ENCODE measurements at regions not wholly inside any gene's neighbourhood (a gene's known extent, or its start where the extent isn't known, plus 50 kb on each side); places are given as distances from the start of the nearest gene placed in this dataset.

DNA sequence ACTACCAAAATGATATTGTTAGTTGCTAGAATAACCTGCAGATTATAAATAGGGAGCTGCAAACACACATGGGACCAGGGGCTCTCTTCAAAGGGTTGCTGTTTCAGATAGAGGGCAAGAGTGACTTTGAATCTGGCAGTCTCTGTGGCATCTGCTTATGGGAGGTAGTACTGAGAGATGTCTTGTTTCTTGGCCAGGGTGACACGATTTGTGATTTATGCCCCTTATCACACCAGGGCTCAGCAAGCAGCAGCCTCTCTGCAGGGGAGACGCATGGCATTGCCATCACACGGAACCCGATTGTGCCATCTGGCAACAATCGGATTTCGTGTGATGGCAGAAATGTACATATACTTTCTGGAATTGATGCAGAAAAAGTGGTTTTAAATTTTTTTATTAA lies 615.6 kb downstream of the ZNF608 start:
- ChIA-PET CTCF (no interaction called here), POLR2A (no interaction called here)

DNA sequence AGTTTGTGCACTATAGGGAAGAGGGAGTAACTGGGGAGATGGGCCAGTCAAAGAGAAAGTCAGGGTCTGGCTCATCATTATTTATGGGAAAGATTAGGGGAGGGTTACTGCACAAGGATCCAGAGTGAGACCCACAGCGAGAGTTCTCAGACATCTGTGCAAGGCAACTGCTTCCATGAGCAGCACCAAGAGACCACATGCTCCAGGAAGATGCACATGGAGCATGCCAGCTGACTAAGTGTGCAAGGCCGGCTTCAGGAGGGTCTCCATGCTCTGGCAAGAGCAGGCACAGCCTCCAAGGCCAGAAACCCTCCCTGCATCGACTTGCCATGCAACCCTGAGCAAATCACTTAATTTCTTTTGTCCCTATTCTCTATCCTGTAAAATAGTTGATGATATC lies 616.9 kb downstream of the CSNK1G3 start:
- Histone ChIP-seq H3K9me3 (ENCODE audit: control insufficient read depth, insufficient read depth, low read depth, low read length) (no peaks in the 10 kb centered on the region), H3K4me1 (ENCODE audit: control insufficient read depth, insufficient read depth, low read length) (peaks cover 26% of the 10 kb centered on the region), H3K4me3 (ENCODE audit: low read depth, low read length) (no peak overlapping the region), H3K27ac (ENCODE audit: extremely low read depth, low read depth, low read length) (no peak overlapping the region), H3K36me3 (ENCODE audit: control insufficient read depth in 2 of 2, insufficient read depth in 1 of 2, low read length in 2 of 2) (no peaks in the 10 kb centered on the region)
- TF ChIP-seq, protein P1, sequence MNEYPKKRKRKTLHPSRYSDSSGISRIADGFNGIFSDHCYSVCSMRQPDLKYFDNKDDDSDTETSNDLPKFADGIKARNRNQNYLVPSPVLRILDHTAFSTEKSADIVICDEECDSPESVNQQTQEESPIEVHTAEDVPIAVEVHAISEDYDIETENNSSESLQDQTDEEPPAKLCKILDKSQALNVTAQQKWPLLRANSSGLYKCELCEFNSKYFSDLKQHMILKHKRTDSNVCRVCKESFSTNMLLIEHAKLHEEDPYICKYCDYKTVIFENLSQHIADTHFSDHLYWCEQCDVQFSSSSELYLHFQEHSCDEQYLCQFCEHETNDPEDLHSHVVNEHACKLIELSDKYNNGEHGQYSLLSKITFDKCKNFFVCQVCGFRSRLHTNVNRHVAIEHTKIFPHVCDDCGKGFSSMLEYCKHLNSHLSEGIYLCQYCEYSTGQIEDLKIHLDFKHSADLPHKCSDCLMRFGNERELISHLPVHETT (tag by site-specific recombination; IDR thresholded peaks at IDR 0.05) = no peak
- TF ChIP-seq MEIS1 (CRISPR knock-in tag; IDR thresholded peaks at IDR 0.05; ENCODE audit: borderline replicate concordance) (no peak), PRDM1 (tag by site-specific recombination; IDR thresholded peaks at IDR 0.05) (no peak), HOXA7 (CRISPR knock-in tag; IDR thresholded peaks at IDR 0.05; ENCODE audit: borderline replicate concordance) (no peak), ZNF701 (tag by site-specific recombination; IDR thresholded peaks at IDR 0.05) (no peak), ZNF423 (tag by site-specific recombination; IDR thresholded peaks at IDR 0.05) (no peak)
- TF ChIP-seq, protein P2, sequence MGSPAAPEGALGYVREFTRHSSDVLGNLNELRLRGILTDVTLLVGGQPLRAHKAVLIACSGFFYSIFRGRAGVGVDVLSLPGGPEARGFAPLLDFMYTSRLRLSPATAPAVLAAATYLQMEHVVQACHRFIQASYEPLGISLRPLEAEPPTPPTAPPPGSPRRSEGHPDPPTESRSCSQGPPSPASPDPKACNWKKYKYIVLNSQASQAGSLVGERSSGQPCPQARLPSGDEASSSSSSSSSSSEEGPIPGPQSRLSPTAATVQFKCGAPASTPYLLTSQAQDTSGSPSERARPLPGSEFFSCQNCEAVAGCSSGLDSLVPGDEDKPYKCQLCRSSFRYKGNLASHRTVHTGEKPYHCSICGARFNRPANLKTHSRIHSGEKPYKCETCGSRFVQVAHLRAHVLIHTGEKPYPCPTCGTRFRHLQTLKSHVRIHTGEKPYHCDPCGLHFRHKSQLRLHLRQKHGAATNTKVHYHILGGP (tag by site-specific recombination; IDR thresholded peaks at IDR 0.05) = no peak
- TF ChIP-seq, protein P3, sequence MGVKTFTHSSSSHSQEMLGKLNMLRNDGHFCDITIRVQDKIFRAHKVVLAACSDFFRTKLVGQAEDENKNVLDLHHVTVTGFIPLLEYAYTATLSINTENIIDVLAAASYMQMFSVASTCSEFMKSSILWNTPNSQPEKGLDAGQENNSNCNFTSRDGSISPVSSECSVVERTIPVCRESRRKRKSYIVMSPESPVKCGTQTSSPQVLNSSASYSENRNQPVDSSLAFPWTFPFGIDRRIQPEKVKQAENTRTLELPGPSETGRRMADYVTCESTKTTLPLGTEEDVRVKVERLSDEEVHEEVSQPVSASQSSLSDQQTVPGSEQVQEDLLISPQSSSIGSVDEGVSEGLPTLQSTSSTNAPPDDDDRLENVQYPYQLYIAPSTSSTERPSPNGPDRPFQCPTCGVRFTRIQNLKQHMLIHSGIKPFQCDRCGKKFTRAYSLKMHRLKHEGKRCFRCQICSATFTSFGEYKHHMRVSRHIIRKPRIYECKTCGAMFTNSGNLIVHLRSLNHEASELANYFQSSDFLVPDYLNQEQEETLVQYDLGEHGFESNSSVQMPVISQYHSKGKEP (tag by site-specific recombination; IDR thresholded peaks at IDR 0.05) = no peak
- TF ChIP-seq, protein P4, sequence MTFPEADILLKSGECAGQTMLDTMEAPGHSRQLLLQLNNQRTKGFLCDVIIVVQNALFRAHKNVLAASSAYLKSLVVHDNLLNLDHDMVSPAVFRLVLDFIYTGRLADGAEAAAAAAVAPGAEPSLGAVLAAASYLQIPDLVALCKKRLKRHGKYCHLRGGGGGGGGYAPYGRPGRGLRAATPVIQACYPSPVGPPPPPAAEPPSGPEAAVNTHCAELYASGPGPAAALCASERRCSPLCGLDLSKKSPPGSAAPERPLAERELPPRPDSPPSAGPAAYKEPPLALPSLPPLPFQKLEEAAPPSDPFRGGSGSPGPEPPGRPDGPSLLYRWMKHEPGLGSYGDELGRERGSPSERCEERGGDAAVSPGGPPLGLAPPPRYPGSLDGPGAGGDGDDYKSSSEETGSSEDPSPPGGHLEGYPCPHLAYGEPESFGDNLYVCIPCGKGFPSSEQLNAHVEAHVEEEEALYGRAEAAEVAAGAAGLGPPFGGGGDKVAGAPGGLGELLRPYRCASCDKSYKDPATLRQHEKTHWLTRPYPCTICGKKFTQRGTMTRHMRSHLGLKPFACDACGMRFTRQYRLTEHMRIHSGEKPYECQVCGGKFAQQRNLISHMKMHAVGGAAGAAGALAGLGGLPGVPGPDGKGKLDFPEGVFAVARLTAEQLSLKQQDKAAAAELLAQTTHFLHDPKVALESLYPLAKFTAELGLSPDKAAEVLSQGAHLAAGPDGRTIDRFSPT (tag by site-specific recombination; IDR thresholded peaks at IDR 0.05) = no peak
- POLR2A ChIA-PET = interaction anchor here (1.0 kb wide), 1 partner anchor 613 kb away, joined by 3 read pairs; no protein-coding TSS in a partner anchor
- CTCF ChIA-PET = no interaction called here

More for the DNA sequence above, 615.6 kb downstream of the ZNF608 start:
- H3K4me1 ChIP-seq (ENCODE audit: control insufficient read depth, insufficient read depth, low read length) = peaks cover 17% of the 10 kb centered on the region
- no peak overlapping the region for H3K4me3 ChIP-seq (ENCODE audit: low read depth, low read length)
- H3K36me3 ChIP-seq (ENCODE audit: control insufficient read depth in 2 of 2, insufficient read depth in 1 of 2, low read length in 2 of 2) = no peaks in the 10 kb centered on the region
- no peaks in the 10 kb centered on the region for H3K9me3 ChIP-seq (ENCODE audit: control insufficient read depth, insufficient read depth, low read depth, low read length)
- no peak overlapping the region; the same call in 1 of the 2 replicates for H3K27ac ChIP-seq (ENCODE audit: extremely low read depth, low read depth, low read length)
- TF ChIP-seq, protein P5, sequence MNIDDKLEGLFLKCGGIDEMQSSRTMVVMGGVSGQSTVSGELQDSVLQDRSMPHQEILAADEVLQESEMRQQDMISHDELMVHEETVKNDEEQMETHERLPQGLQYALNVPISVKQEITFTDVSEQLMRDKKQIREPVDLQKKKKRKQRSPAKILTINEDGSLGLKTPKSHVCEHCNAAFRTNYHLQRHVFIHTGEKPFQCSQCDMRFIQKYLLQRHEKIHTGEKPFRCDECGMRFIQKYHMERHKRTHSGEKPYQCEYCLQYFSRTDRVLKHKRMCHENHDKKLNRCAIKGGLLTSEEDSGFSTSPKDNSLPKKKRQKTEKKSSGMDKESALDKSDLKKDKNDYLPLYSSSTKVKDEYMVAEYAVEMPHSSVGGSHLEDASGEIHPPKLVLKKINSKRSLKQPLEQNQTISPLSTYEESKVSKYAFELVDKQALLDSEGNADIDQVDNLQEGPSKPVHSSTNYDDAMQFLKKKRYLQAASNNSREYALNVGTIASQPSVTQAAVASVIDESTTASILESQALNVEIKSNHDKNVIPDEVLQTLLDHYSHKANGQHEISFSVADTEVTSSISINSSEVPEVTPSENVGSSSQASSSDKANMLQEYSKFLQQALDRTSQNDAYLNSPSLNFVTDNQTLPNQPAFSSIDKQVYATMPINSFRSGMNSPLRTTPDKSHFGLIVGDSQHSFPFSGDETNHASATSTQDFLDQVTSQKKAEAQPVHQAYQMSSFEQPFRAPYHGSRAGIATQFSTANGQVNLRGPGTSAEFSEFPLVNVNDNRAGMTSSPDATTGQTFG (tag by site-specific recombination; IDR thresholded peaks at IDR 0.05; ENCODE audit: borderline replicate concordance) = no peak
- TF ChIP-seq FEZF1 (tag by site-specific recombination; IDR thresholded peaks at IDR 0.05) (no peak), GLIS1 (tag by site-specific recombination; IDR thresholded peaks at IDR 0.05) (0 out of 2 replicates have a peak, but pooled peaks have one; percentile 15), ZNF548 (tag by site-specific recombination; IDR thresholded peaks at IDR 0.05) (no peak), HOXD13 (CRISPR knock-in tag; IDR thresholded peaks at IDR 0.05; ENCODE audit: borderline replicate concordance) (no peak), ZNF112 (tag by site-specific recombination; IDR thresholded peaks at IDR 0.05) (no peak), ZIC2 (tag by site-specific recombination; IDR thresholded peaks at IDR 0.05) (peak; percentile 44), ZNF843 (tag by site-specific recombination; IDR thresholded peaks at IDR 0.05) (0 out of 2 replicates have a peak, but pooled peaks have one; percentile 27), IKZF3 (tag by site-specific recombination; IDR thresholded peaks at IDR 0.05) (peak; percentile 59; the same call in 1 of the 2 replicates), ZNF555 (tag by site-specific recombination; conservative IDR thresholded peaks at IDR 0.05) (no peak), ZNF830 (tag by site-specific recombination; IDR thresholded peaks at IDR 0.05; ENCODE audit: low read depth) (no peak), ZNF670 (tag by site-specific recombination; IDR thresholded peaks at IDR 0.05; ENCODE audit: low read depth) (no peak), ZNF558 (tag by site-specific recombination; IDR thresholded peaks at IDR 0.05) (no peak), ZNF785 (tag by site-specific recombination; IDR thresholded peaks at IDR 0.05) (no peak)
- TF ChIP-seq, protein P6, sequence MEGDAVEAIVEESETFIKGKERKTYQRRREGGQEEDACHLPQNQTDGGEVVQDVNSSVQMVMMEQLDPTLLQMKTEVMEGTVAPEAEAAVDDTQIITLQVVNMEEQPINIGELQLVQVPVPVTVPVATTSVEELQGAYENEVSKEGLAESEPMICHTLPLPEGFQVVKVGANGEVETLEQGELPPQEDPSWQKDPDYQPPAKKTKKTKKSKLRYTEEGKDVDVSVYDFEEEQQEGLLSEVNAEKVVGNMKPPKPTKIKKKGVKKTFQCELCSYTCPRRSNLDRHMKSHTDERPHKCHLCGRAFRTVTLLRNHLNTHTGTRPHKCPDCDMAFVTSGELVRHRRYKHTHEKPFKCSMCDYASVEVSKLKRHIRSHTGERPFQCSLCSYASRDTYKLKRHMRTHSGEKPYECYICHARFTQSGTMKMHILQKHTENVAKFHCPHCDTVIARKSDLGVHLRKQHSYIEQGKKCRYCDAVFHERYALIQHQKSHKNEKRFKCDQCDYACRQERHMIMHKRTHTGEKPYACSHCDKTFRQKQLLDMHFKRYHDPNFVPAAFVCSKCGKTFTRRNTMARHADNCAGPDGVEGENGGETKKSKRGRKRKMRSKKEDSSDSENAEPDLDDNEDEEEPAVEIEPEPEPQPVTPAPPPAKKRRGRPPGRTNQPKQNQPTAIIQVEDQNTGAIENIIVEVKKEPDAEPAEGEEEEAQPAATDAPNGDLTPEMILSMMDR (tag by site-specific recombination; IDR thresholded peaks at IDR 0.05) = no peak
- TF ChIP-seq, protein P3 (tag by site-specific recombination; IDR thresholded peaks at IDR 0.05) = peak; percentile 27; the same call in 1 of the 2 replicates

Data from HEK293 (cell line).